ENCODE measurements at regions not wholly inside any gene's neighbourhood (a gene's known extent, or its start where the extent isn't known, plus 50 kb on each side); places are given as distances from the start of the nearest gene placed in this dataset.

GRCh38 chr13:111483621-111483987, 163.2 kb downstream of the TEX29 start:
- Mint-ChIP-seq H3K36me3 (ENCODE audit: low read depth) (peaks cover 23% of the 10 kb centered on the region), H3K9me3 (peaks cover 31% of the 10 kb centered on the region), H3K4me3 (no peak overlapping the region), H3K27ac (no peak overlapping the region), H3K4me1 (peaks cover 2% of the 10 kb centered on the region; the same call in 2 of the 3 replicates), H3K27me3 (ENCODE audit: insufficient read depth, low read depth, poor library complexity) (peaks cover 13% of the 10 kb centered on the region)
- H3K27me3 ChIP-seq (ENCODE audit: insufficient read depth): no peaks in the 10 kb centered on the region
- no peaks in the 10 kb centered on the region for H3K4me1 ChIP-seq (ENCODE audit: insufficient read depth)
- H3K4me3 ChIP-seq: no peak overlapping the region
- H3K36me3 ChIP-seq (ENCODE audit: insufficient read depth): no peaks in the 10 kb centered on the region
- no peak for TF ChIP-seq EZH2 (IDR thresholded peaks at IDR 0.05; ENCODE audit: low read depth, unreplicated experiment)
- TF ChIP-seq POLR2AphosphoS5 (IDR thresholded peaks at IDR 0.05; ENCODE audit: low read depth): no peak
- no peak for TF ChIP-seq EZH2phosphoT487 (IDR thresholded peaks at IDR 0.05; ENCODE audit: unreplicated experiment)
- TF ChIP-seq ZNF462 (CRISPR knock-in tag; IDR thresholded peaks at IDR 0.05): no peak
- no peak for TF ChIP-seq ZNF114 (CRISPR knock-in tag; IDR thresholded peaks at IDR 0.05)
- no peak for TF ChIP-seq CREB1 (CRISPR knock-in tag; IDR thresholded peaks at IDR 0.05; ENCODE audit: low read depth)
- TF ChIP-seq STAT1 (IDR thresholded peaks at IDR 0.05; ENCODE audit: unreplicated experiment): no peak
- TF ChIP-seq REST (IDR thresholded peaks at IDR 0.05; ENCODE audit: unreplicated experiment): no peak
- TF ChIP-seq JUNB (IDR thresholded peaks at IDR 0.05; ENCODE audit: unreplicated experiment): no peak
- TF ChIP-seq NANOG (IDR thresholded peaks at IDR 0.05; ENCODE audit: borderline replicate concordance): no peak
- no peak for TF ChIP-seq CTCF (conservative IDR thresholded peaks at IDR 0.05; ENCODE audit: low read depth in 2 of 2)
- no peak for TF ChIP-seq ZNF331 (CRISPR knock-in tag; IDR thresholded peaks at IDR 0.05; ENCODE audit: low read depth)
- no peak for TF ChIP-seq ETS1 (IDR thresholded peaks at IDR 0.05)
- no peak for ATAC-seq
- no peak overlapping the region for H3K4me2 ChIP-seq
- H3K9me2 ChIP-seq (ENCODE audit: insufficient read depth): no peaks in the 10 kb centered on the region
- H3K27ac ChIP-seq (ENCODE audit: low read depth): no peak overlapping the region
- no peak overlapping the region for H2AFZ ChIP-seq
- H3F3A ChIP-seq (replicated peaks; ENCODE audit: low read depth): no peaks in the 10 kb centered on the region
- DNase-seq (ENCODE audit: low spot score): no peak
- no peaks in the 10 kb centered on the region for H3K79me2 ChIP-seq (replicated peaks; ENCODE audit: insufficient read depth)
- H4K20me1 ChIP-seq (replicated peaks; ENCODE audit: insufficient read depth): no peaks in the 10 kb centered on the region

Measured in GM23338 (cell line).